Stimulated activated CD8-positive, alpha-beta memory T cell treated with anti-CD3 and anti-CD28 coated beads, Interleukin-2, amount 100 ng/mL, for 48 hours (primary cell): ENCODE measurements at regions not wholly inside any gene's neighbourhood (a gene's known extent, or its start where the extent isn't known, plus 50 kb on each side); places are given as distances from the start of the nearest gene placed in this dataset.
"Not testable (repeated sequence)": the region's sequence is repeated elsewhere in the genome, so short reads cannot be mapped to it uniquely, and the experiment has no call there.

Experiments used
- DNase-seq, 2 donors: peaks; one replicate each; pipeline ENCODE4 v3.0.0-alpha.2; 2020; ENCODE audit warnings: low read depth in 2 of 2

GRCh38 chr16:13453938-13454553 lies 465.9 kb upstream of the ERCC4 start:
- no peak for DNase-seq

- no peak for DNase-seq
Measured at GRCh38 chr16:13463619-13464018, 456.3 kb upstream of the ERCC4 start.

- no peak for DNase-seq
Measured at GRCh38 chr16:13471036-13471435, 448.9 kb upstream of the ERCC4 start.

- no peak for DNase-seq
Measured at GRCh38 chr16:13478991-13479390, 441.0 kb upstream of the ERCC4 start.

- DNase-seq: no peak
Measured at GRCh38 chr16:13479549-13479948, 440.4 kb upstream of the ERCC4 start.

- DNase-seq: no peak
Measured at GRCh38 chr16:13480801-13481200, 439.2 kb upstream of the ERCC4 start.

- DNase-seq: no peak
Measured at GRCh38 chr16:13483121-13483520, 436.8 kb upstream of the ERCC4 start.

- DNase-seq: not testable (repeated sequence)
Measured at GRCh38 chr16:13489416-13489815, 430.5 kb upstream of the ERCC4 start.

- no peak for DNase-seq
Measured at GRCh38 chr16:13492046-13492445, 427.9 kb upstream of the ERCC4 start.

GRCh38 chr16:13503960-13504635 lies 415.9 kb upstream of the ERCC4 start:
- DNase-seq: no peak

- DNase-seq: no peak
Measured at GRCh38 chr16:13507530-13507929, 412.4 kb upstream of the ERCC4 start.

GRCh38 chr16:13510425-13511151 lies 409.4 kb upstream of the ERCC4 start:
- DNase-seq: no peak

GRCh38 chr16:13517841-13518240 lies 402.1 kb upstream of the ERCC4 start:
- no peak for DNase-seq

- no peak for DNase-seq
Measured at GRCh38 chr16:13519871-13520270, 400.1 kb upstream of the ERCC4 start.

GRCh38 chr16:13521356-13521755 lies 398.6 kb upstream of the ERCC4 start:
- no peak for DNase-seq

GRCh38 chr16:13527332-13527731 lies 392.6 kb upstream of the ERCC4 start:
- no peak for DNase-seq

GRCh38 chr16:13528691-13529090 lies 391.3 kb upstream of the ERCC4 start:
- no peak for DNase-seq

GRCh38 chr16:13529193-13529982 lies 390.6 kb upstream of the ERCC4 start:
- DNase-seq: no peak

GRCh38 chr16:13540771-13541170 lies 379.2 kb upstream of the ERCC4 start:
- DNase-seq: no peak

GRCh38 chr16:13542284-13542683 lies 377.7 kb upstream of the ERCC4 start:
- no peak for DNase-seq

GRCh38 chr16:13543850-13544249 lies 376.1 kb upstream of the ERCC4 start:
- no peak for DNase-seq

- no peak for DNase-seq
Measured at GRCh38 chr16:13545271-13545670, 374.7 kb upstream of the ERCC4 start.
